Activated CD4-positive, CD25-positive, alpha-beta regulatory T cell treated with anti-CD3 and anti-CD28 coated beads, Interleukin-2, amount 50 U/mL, for 24 hours (primary cell): ENCODE measurements at regions not wholly inside any gene's neighbourhood (a gene's known extent, or its start where the extent isn't known, plus 50 kb on each side); places are given as distances from the start of the nearest gene placed in this dataset.
"Not testable (repeated sequence)": the region's sequence is repeated elsewhere in the genome, so short reads cannot be mapped to it uniquely, and the experiment has no call there.

Source experiments
- ATAC-seq, 2 donors: fragments of 150-1000 bp; cut with Tn5 transposase; one replicate each; pipeline ENCODE4 v1.10.0; 2021; ENCODE audit warnings: mild to moderate bottlenecking in 1 of 2, moderate library complexity in 1 of 2

- no peak for ATAC-seq
Observed at GRCh38 chr2:133624551-133624950, 56.3 kb upstream of the NCKAP5 start.

DNA sequence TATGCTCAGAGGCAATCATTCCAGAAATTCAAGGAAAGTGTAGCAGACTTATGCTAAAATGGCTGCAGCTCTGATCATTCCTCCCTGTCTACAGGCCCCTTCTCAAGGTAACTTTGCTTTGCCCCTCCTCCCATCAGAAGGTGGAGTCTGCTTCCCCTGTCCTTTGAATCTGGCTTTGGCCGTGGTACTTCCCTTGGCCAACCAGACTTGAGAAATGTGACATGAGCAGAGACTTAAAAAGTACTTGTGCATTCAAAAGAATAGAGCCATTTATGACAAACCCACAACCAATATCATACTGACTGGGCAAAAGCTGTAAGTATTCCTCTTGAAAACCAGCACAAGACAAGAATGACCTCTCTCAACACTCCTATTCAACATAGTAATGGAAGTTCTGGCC lies 59.5 kb upstream of the NCKAP5 start:
- no peak for ATAC-seq

DNA sequence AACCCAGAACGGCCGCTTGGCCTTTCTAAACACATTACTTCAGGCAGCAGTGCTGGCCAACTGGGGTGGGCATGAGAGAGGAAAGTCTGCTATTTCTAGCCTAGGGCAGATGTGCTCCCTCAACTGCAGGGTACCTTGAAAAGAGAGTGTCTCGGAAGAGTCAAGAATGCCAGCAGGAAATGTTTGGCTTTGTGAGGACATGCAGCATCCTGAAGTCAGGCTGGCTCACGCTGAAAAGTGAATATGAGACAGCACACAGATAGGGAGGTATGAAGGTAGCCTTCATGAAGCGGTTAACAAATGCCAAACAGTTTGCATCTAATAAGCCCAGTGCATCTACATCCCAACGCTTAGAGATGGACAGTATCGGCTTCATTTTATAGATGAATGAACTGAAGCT lies 65.0 kb upstream of the NCKAP5 start:
- no peak for ATAC-seq

- no peak for ATAC-seq
Observed at GRCh38 chr2:133633881-133634409, 65.7 kb upstream of the NCKAP5 start.

DNA sequence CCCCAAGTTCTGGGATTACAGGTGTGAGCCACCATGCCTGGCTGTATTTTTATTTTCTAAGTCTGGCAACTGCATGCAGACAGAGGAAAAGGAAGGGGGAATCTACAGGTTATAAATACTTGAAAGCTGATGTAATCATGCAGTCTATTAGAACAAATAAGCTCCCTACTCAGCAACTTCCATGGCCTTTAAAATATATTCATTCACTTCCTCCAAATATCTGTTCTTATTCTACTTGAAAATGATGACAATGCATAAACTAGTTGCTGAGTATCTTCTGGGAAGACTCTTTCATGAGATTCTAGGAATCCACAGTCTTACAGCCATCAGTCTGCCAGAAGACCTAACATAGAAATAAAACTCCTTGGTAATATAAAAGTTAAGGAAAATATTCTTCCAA lies 66.9 kb upstream of the NCKAP5 start:
- ATAC-seq = no peak

- ATAC-seq = no peak
Observed at GRCh38 chr2:133636287-133636686, 68.0 kb upstream of the NCKAP5 start.

GRCh38 chr2:133640103-133640502 lies 71.8 kb upstream of the NCKAP5 start:
- no peak for ATAC-seq

DNA sequence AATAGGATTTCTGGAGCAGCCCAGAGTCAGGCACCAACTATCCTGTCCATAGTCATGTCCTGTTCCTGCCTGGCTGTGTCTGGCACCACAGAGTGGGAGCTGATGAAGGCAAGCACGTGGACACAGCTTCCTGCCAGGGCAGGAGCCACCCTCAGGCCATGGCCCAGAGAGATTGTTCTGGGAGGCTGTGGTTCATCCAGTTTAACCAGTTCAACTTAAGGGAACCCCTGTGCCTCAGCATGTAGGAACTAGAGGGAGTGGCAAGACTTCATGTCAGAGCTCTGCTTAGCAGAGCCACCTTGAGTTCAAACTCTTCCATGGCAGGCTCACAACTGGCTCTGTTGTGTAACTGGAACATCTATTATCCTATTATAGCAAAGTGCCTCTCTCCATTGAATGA lies 73.2 kb upstream of the NCKAP5 start:
- ATAC-seq = no peak

- ATAC-seq = no peak
Observed at GRCh38 chr2:133641942-133642725, 73.9 kb upstream of the NCKAP5 start.

GRCh38 chr2:133642791-133643191 lies 74.5 kb upstream of the NCKAP5 start:
- ATAC-seq = no peak

GRCh38 chr2:133643863-133644262 lies 75.6 kb upstream of the NCKAP5 start:
- ATAC-seq = no peak

DNA sequence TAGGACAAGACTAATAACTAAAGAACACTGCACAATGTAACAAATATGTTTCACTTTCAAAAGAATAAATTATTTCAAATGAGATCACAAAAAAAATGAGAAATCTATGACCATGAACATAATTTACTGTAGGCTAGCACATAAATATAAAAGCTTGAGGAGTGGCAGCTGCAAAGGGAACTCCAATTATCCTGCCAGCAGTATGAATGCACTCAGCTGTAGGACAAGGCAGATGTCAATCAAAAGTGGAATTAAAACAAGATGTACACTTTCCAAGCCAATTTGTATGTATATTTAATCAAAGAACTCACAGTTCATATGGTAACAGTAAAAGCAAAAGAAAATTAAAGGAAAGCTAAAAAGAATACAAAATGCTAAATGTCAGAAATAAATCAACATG lies 76.6 kb upstream of the NCKAP5 start:
- ATAC-seq = no peak

DNA sequence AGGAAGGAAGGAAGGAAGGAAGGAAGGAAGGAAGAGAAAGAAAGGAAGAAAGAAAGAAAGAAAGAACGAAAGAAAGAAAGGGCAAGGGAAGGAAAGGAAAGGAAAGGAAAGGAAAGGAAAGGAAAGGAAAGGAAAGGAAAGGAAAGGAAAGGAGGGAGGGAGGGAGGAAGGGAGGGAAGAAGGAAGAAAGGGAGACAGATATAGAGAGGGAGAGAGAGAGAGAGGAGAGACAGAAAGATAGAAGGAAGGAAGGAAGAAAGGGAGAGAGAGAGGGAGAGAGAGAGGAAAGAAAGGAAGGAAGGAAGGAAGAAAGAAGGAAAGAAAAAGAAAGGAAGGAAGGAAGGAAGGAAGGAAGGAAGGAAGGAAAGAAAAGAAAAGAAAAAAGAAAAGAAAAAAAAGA lies 79.1 kb upstream of the NCKAP5 start:
- not testable (repeated sequence) for ATAC-seq

DNA sequence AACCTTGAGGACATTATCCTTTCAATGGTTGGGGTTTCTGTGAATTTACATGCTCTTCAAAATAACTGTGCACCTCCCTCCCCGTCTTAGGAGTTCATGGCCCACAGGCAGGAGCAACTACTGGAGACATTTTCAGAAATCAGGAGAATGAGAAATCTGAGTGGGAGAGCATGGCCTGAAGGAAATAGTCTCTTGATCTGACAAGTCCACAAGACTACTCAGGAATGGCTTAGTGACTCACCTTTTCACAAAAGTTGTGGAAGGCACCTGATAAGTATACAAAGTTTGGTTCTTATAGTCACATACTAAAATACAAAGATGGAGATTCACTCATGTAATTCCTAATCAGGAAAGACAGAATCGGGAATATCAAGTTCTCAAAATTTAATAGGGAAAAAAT lies 83.6 kb upstream of the NCKAP5 start:
- ATAC-seq = no peak

DNA sequence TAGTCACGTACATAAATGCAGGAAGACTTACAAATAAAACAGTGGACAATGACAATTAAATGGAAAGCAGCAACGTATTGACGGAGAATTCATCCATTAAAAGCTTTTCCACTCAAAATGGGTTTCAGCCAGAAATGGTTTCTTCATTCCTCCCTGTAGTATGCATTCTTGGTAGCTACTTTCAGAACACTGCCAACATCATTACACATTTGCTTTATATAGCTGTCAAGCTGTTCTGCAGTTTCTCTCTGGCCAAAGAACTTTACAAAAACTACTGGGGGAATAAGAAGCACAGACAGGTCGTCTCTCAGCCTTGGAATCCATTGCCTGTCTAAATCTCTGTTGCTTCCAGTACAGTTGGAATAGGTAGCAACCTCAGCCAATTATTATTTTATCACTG lies 84.1 kb upstream of the NCKAP5 start:
- ATAC-seq = no peak

DNA sequence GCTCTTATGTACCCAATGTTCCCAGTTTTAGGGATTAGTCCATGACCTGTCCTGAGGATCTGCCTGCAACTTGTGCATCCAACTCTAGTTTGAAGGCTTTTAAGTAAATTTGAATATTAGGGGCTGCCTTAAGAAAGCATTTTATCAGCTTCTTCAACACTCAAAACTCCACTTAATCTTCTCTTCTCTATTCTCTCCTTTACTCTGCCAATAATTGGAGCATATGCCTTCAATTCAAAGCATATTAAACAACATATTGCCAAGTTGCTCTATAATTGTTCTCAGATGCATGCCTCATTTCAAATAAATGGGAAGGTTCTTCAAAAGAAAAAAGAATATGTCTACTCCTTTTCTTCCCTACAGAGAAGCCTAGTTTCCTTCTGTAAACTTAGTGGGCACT lies 84.8 kb upstream of the NCKAP5 start:
- no peak for ATAC-seq

DNA sequence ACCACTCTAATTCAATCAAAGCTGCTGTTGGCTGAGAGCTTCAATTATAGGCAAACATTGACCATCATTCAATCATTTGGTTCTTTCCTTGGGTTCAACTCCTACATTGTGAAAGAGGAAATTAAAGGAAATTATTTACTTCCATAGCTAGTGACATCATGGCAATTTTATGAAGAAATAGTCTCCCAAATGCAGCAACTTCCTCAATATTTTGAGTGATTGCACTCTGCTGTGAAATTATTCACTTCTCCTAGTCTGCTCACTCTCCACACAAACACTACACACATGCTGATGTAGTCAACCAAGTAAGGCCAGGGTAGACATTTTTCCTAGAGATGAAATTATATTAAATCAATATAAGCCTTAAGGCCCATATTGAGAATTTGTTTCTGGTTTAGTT lies 86.7 kb upstream of the NCKAP5 start:
- ATAC-seq = no peak

- no peak for ATAC-seq
Observed at GRCh38 chr2:133655610-133656009, 87.3 kb upstream of the NCKAP5 start.

- ATAC-seq = no peak
Observed at GRCh38 chr2:133657591-133657990, 89.3 kb upstream of the NCKAP5 start.

DNA sequence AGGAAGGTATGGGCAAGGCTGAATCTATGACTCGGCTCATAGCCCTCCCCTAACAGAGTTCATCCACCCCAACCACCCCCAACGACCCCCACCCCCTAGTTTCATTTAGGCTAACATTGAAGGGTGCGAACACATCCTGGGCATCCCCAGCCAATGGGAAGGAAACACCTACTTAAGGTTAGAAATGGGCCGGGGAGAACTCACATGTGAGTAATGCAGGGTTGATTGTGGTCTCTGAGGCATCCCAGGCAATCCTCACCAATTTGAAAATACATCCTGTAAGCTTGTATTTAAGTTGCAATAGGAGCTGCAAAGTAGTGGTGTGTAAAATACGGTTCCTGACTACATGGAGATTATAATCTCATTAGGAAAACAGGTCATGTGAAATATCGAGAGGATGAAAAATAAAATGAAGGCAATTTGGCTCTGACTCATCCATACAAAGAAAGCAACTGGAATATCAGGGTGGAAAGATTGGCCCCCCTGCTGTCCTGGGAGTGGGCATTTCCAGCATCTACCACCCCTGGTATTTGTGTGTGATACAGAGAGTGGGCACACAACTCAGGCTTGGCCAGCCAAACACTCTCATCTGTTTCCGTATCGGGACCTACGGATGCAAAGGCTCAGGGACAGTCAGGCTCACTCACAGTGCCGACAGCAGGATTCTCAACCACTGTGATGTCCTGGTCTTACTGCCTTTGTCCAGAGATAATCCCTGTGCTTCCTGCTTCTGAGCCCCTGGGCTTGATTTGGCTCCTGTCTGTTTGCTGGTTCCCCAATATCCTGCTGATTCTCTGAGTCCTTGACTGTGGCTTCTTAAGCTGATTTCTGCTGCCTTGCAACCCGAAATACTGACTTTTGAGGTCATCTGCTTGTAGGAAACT lies 90.0 kb upstream of the NCKAP5 start:
- no peak for ATAC-seq

DNA sequence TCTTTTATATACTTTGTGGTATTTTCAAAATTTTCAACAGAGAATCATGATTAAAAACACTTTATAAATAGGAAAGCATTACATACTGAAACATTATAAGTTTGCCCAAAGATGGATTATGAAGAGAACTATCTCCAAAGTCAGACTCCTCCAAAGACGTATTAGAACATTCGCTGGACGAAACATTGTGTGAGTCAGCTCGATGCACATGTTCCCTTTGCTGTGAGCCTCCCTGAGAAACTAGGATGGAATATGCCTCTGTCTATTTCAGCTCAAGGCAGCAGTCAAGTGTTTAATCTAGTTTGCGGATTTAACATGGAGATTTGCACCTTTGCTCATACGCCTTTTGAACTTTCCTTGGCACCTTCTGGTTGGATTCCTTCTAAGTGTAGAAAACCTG lies 92.2 kb upstream of the NCKAP5 start:
- no peak for ATAC-seq

GRCh38 chr2:133661392-133661791 lies 93.1 kb upstream of the NCKAP5 start:
- no peak for ATAC-seq

DNA sequence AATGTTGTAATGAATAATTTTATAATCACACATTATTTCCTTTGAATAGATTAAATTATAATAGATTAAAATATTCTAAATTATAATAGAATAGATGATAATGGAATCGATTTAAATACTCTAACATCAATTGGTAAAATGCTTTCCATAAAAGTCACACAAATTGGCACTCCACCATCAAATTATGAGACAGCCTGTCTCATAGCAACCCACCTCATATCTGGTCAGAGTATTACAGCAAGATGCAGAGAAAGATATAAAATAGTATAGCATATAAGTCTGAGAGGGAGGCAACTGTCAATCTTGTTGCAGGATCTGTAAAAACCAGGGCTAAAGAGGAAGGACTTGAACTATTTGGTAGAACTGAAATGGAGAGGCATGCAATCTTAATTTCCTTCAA lies 98.4 kb upstream of the NCKAP5 start:
- no peak for ATAC-seq

- no peak for ATAC-seq
Observed at GRCh38 chr2:133667085-133667484, 98.8 kb upstream of the NCKAP5 start.
